ENCODE measurements at regions not wholly inside any gene's neighbourhood (a gene's known extent, or its start where the extent isn't known, plus 50 kb on each side); places are given as distances from the start of the nearest gene placed in this dataset.
A peak's percentile ranks its signal among the peaks of the same experiment; 100 is the strongest.
"Not testable (repeated sequence)": the region's sequence is repeated elsewhere in the genome, so short reads cannot be mapped to it uniquely, and the experiment has no call there.

DNA sequence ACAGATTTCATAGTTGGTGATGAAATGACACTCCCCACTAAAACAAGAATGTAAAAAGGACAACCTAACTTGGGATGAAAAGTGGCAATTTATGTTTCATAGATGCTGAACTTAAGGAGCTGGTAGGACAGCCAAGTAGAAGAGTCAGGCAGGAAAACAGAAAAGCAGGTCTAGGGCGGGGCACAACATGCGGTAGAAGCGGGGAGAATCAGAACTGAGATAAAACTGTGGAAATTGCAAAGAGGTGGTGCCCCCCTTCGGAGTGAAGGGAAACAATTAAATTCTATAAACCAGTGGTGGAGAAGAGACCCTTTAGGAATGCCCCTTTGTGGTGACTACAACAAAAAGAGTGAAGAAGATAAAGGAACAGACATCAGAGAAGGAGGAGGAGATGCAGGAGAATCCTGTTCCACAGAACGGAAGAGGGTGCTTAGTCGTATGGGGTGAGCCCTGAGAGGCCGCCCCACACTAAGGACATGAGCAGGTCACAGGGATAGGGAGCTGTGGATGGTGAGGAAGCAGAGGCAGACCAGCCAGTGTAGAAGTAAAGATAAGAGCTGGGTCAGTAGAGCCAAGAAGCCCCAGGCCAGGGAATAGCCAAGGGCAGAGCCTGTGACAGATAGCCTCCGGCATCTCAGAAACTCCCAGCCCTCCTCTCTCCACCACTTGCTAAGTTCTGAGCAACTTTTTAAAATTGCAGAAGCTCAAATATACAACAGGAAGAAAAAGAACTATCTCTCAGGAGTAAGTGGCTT lies 100.3 kb upstream of the DOCK9 start:
- no peak for ATAC-seq

- no peak for ATAC-seq
These were observed 102.3 kb upstream of the DOCK9 start for GRCh38 chr13:99080131-99080530.

- no peak for ATAC-seq
These were observed 106.1 kb upstream of the DOCK9 start for GRCh38 chr13:99083981-99084380.

- ATAC-seq, result no peak
These were observed 107.4 kb upstream of the DOCK9 start for GRCh38 chr13:99085139-99085807.

DNA sequence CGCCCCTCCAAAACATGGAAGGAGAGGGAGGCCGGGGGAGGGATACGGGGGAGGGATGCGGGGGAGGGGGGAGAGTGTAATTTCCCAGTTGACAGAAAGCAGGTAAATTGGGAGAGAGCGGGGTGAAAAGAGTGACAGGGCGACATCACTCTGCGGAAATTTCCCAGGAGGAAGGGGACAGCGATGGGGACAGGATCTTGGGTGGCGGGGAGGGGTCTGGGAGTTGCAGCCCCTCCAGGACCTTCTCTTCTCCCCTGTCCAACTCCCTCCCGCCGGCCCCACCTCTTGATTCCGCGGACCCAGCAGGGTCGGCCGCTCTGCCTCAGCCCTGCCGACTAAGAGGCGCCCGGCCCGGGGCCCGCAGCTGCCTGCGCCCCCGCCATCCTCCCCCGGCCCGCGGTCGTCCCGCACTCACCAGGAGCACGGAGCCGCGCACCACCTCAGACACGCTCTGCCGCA lies 108.0 kb upstream of the DOCK9 start:
- no peak for ATAC-seq

DNA sequence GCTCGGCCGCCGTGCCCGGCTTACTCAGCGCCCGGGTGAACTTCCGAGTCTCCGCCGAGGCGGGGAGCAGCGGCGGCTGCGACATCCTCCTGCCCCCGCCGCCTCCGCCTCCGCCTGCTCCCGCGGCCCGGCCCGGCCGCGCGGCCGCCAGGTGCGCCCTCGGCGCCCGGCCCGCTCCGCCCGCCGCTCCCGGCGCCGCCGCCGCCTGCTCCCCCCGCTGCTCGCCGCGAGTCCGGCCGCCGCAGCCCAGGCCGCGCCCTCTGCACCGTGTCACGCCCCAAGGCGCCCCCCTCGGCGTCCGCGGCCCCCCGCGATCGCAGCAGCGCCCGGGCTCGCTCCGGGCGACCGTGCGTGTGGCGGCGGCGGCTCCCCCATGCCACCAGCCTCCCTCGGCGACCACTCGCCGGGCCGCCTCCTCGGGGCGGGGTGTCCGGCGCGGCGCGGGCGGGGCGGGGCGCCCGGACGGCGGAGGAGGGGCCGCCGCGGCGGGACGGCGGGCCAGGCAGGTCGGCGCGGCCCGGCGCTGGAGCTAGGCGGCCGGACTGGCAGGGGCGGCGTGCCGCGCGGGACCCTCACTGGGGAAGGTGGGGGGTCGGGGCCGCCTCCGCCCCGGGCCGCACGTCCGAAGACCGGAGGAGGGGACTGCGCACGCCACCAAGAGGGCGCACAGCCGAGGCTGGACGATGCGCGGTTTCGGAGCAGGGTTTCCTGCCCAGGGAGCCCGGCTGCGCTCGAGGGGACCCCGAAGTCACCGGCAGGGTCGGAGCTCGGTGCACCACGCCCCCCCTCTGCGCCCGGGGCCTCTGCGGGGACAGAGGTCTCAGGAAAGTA lies 108.6 kb upstream of the DOCK9 start:
- ATAC-seq, result peak; percentile 61

- ATAC-seq, result peak; percentile 93
These were observed 109.5 kb upstream of the DOCK9 start for GRCh38 chr13:99087098-99087953.

GRCh38 chr13:99087954-99088491 lies 110.2 kb upstream of the DOCK9 start:
- ATAC-seq, result peak; percentile 22

DNA sequence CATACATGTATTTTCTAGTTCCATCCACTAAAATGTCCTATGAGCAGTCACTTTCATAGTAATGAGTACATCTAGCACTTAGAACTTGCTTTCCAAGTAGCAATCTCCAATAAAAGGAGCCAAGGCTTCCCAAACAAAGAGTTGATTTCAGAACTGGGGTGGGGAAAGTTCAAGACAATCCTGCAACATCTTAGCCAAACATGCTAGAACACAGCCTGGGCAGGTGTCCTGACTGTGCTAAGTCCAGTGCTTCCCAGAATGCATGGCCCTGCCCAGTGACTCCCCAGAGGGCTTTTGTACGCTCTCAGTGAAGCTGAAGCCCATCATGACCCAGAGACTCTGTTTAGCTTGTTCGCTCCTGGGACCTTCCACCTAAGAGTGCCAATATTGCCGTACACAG lies 106.7 kb upstream of the UBAC2 start:
- ATAC-seq, result peak; percentile 75

DNA sequence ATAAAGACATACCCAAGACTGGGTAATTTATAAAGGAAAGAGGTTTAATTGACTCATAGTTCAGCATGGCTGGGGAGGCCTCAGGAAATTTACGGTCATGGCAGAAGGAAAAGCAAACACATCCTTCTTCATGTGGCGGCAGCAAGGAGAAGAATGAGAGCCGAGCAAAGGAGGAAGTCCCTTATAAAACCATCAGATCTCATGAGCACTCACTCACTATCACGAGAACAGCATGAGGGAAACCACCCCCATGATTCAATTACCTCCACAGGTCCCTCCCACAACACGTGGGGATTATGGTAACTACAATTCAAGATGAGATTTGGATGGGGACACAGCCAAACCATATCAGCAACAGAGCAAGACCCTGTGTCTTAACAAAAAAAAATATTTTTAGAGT lies 98.8 kb upstream of the UBAC2 start:
- ATAC-seq, result not testable (repeated sequence)

GRCh38 chr13:99103536-99103935 lies 97.1 kb upstream of the UBAC2 start:
- no peak for ATAC-seq

DNA sequence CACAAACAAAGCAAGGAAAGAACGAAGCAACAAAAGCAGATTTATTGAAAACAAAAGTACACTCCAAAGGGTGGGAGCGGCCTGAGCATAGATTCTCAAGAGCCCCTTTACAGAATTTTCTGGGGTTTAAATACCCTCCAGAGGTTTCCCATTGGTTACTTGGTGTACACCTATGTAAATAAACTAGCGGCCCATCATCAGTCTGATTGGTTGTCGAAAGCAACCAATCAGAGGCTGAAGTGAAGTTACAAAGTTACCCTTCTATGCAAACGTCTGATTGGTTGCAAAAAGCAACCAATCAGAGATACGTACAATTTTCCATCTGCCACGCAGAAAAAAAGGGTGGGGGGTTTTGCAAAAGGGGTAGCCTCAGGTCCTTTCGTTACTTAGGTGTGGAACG lies 96.3 kb upstream of the UBAC2 start:
- ATAC-seq, result no peak

DNA sequence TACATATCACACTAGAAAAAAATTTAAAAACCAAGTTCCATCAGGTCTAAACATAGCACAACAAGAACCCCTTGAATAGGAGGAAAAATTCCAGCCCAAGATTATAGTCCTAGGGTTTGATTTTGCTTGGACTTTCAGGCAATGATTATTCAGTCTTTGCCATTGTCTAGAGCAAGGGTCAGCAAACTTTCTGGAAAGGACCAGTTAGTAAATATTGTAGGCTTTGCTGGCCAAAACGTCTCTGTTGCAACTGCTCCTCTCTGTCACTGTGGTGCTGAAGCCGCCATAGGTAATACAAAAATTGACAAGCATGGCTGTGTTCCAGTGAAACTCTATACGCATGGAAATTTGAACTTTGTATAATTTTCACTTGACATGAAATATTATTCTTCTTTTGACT lies 95.5 kb upstream of the UBAC2 start:
- ATAC-seq, result no peak

- ATAC-seq, result no peak
These were observed 87.3 kb upstream of the UBAC2 start for GRCh38 chr13:99113351-99113750.

GRCh38 chr13:99118179-99118578 lies 82.5 kb upstream of the UBAC2 start:
- ATAC-seq, result no peak

DNA sequence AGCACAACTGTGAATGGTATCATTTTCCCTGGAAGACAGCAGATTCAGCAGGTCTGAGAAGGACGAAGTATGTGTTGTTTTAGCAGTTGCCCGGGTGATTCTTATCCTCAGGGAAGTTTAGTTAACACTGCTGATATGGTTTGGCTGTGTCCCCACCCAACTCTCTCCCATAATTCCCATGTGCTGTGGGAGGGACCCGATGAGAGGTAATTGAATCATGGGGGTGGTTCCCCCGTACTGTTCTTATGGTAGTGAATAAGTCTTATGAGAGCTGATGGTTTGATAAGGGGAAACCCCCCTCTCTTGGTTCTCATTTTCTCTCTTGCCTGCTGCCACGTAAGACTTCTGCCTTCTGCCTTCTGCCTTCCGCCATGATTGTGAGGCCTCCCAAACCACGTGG lies 81.0 kb upstream of the UBAC2 start:
- ATAC-seq, result no peak

- no peak for ATAC-seq
These were observed 79.9 kb upstream of the UBAC2 start for GRCh38 chr13:99120751-99121150.

GRCh38 chr13:99122171-99122570 lies 78.5 kb upstream of the UBAC2 start:
- no peak for ATAC-seq

GRCh38 chr13:99123101-99124045 lies 77.3 kb upstream of the UBAC2 start:
- no peak for ATAC-seq

- ATAC-seq, result no peak
These were observed 76.6 kb upstream of the UBAC2 start for GRCh38 chr13:99124046-99124400.

- ATAC-seq, result peak; percentile 71
These were observed 75.8 kb upstream of the UBAC2 start for GRCh38 chr13:99124794-99125316.

Measured in esophagus mucosa (tissue), 1 donor.